ENCODE measurements at regions not wholly inside any gene's neighbourhood (a gene's known extent, or its start where the extent isn't known, plus 50 kb on each side); places are given as distances from the start of the nearest gene placed in this dataset.
A peak's percentile ranks its signal among the peaks of the same experiment; 100 is the strongest.
"Not testable (repeated sequence)": the region's sequence is repeated elsewhere in the genome, so short reads cannot be mapped to it uniquely, and the experiment has no call there.

DNA sequence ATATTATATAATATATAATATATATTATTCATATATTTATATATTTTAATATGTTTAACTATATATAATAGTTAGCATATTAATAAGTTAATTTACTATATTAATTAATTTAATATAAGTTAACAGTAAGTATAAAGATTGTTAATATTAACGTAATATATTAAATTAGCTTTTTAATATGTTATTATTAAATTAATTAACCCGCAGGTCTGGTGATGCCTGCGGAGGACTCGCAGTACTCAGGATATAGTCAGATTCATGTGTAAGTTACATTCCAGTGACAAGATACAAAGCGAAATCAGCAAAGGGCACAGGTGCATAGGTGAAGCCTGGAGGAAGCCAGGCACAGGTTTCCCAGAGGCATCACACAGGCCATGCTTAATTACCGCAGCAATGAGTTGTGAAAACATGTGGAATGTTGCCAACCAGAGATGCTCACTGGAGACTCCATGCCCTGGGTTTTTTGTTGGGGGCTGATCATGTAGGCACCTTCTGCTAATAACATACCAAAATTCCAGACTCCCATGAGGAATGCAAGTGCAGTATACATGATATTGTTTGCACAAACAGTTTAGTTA, 130.4 kb upstream of the MPHOSPH6 start:
- DNase-seq (ENCODE audit: low read depth in 2 of 2): no peak

DNA sequence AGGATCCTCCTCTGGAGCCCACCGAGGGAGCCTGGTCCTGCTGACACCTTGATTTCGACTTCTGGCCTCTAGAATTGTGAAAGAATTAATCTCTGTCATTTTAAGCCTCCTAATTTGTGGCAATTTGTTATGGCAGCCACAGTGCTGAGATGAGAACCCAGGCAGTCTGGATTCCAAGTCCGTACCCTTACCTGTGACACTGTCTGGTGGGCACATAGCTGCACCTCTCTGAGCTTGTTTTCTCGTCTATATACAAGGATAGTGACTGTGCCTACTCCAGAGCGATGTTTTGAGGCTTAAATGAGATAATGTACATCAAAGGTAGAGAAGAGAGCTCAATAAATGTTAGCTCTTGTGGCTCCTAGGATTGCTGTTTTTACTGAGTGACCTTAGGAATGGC, 128.4 kb upstream of the MPHOSPH6 start:
- DNase-seq (ENCODE audit: low read depth in 2 of 2): no peak

DNA sequence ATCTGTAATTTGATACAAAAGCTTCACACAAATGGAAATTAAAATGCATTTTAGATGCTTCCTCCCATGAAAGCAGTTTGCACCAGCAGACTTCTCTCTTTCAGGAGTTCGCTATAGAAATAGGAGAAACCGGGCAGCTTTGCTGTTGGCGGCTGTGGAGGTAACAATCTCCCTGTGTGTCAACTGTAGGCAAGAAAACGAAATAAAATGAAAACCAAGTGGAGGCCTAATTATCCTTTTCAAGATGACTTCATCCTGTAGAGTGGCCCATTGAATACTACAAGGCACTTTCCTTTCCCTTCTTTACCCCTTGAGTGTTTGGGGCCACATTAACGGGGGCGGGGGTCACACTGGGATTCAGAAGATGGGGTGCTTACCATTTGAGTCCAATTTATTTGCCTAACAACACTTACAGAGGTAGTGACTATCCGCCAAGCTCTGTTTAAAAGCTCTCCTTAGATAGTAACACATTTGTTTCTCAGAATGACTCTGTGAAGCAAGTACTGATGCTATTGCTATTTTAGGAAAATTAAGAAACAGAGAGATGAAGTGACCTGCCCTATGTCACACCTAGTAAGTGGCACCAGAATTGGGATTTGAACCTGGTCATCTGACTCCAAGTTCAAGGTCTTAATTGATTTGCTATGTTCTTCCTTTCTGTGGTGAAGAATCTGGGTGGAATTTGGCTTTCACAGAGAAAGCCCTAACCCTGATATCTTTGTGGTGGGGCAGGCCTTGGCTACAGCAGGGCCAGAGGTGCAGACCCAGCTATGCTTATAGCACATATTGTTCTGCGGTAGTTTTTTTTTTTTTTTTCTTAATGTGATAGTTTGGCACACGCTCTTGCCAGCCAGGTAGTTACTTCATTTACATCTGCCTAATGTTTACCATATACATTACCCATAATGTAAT, 125.5 kb upstream of the MPHOSPH6 start:
- DNase-seq (ENCODE audit: low read depth in 2 of 2): no peak

DNA sequence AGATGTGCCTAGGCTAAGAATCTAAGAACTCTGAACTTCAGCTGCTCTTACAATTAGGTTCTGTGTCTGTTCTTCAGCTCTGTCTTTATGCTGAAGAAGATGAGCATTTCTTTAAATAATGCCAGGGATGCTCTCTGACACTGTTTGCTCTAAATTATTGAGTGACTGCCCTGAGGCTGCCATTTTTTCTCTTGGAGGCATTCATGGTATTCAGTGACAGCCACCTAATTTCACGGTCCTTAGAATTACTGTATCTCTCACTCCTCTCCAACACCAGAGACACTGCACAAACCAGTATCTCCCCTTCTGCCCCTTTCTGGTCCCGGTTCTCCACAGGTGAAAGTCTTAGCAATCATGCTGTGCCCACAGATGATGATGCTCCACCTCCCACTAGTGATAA, 123.6 kb upstream of the MPHOSPH6 start:
- DNase-seq (ENCODE audit: low read depth in 2 of 2): no peak

DNA sequence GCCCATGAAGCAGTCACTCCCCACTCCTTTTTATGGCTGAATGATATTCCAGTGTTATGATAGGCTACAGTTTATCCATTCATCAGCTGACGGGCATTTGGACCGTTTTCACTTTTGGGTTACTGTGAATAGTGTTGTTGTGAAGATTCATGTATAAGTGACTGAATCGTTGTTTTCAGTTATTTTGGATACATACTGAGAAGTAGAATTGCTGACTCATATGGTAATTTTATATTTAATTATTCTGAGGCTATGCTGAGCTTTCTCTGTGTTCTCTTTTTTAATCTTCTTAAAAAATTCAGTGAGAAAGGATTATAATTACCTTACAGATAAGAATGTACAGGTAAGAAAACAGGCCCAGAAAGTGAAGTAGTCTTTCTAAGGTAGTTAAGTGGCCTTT, 117.9 kb upstream of the MPHOSPH6 start:
- no peak for DNase-seq (ENCODE audit: low read depth in 2 of 2)

DNA sequence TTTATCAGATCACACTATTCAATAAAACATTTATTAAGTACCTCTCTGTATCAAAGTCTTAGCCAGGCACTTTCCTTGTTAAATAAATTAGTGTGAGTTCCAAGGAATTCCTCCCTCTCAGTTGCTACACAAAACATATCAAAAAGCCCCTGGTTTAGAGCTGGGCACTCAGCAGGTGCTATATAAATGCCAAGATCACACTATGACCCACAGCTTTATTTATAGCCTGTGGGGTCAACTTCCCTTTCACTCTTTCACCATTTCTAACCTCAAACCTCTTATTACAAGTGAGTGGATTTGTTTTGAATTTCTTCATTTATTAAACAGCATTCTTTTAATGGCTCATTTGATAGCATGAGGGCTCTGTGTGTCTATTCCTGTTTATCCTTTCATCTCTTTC, 112.6 kb upstream of the MPHOSPH6 start:
- no peak for DNase-seq (ENCODE audit: low read depth in 2 of 2)

DNA sequence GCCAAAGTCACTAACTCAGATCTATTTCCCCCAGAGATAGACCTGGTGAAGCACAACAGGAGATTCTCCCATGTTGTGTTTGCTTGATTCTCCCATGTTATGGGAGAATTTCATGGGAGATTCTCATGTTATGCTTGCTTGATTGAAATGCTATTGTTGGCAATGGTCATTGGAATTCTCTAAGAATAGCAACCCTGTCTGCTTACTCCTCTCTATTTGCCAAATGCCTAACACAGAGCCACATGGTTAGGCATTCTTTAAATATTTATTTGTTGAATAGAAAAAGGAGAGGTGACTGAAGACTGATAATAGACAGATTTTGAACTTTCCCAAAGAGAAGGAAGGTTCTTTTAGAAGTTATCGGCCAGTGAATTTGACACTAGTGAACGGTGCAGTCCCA, 111.5 kb upstream of the MPHOSPH6 start:
- DNase-seq (ENCODE audit: low read depth in 2 of 2): no peak

DNA sequence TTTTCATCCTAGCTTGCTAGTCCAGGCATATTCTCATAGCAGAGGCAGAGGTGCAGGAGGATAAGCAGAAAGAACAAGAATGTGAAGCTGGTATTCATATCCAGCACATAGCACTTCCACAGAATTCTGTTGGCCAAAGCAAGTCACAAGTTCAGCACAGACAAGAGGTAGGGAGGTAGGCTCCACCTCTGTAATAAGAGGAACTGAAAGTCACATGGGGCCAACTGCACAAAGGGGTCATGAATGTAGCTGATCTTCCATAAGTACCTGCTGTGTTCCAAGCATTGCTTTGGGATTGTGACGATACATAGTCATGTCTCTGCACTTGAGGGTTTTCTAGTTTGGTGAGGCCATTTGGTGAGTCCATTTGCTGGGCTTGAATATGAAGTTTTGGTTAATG, 110.8 kb upstream of the MPHOSPH6 start:
- no peak for DNase-seq (ENCODE audit: low read depth in 2 of 2)

DNA sequence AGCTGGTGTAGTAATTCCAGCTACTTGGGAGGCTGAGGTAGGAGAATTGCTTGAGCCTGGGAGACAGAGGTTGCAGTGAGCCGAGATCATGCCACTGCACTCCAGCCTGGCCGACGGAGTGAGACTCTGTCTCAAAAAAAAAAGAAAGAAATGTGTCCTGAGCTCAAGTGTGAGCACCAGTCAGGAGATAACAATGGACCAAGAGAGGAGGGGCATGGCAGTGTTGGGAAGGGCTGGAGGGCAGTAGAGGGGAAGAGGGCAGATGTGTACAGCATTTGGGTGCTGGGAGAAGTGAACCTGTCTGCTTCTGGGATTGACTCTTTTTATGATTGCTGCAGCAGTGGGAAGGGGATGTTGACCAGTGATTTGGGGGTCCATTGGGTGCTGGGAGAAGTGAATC, 105.3 kb upstream of the MPHOSPH6 start:
- not testable (repeated sequence) for DNase-seq (ENCODE audit: low read depth in 2 of 2)

DNA sequence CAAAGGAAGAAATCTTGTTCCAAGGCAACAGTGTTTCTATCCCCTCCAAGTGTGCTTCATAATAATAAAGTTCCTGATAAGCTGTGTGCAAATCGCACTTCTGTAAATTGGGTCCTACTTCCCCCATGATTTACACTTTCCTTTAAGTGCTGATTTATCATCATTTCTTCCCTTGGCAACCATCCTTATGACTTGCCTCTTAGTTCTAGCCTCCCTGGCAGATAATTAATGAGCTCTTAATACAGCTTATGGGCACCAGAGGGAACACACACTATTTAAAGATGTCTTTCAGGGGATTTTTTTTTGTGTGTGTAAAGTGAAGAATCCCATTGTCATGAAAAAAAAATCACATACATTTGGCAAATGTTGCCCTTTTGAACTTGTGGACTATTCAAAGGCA, 101.6 kb upstream of the MPHOSPH6 start:
- no peak for DNase-seq (ENCODE audit: low read depth in 2 of 2)

DNA sequence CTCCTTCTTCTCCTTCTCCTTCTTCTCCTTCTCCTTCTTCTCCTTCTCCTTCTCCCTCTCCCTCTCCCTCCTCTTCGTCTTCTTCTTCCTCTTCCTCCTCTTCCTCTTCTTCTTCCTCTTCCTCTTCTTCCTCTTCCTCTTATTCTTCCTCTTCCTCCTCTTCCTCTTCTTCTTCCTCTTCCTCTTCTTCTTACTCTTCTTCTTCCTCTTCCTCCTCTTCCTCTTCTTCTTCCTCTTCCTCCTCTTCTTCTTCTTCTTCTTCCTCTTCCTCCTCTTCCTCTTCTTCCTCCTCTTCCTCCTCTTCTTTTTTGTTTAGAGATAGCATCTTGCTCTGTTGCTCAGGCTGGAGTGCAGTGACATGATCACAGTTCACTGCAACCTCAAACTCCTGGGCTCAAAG, 97.7 kb upstream of the MPHOSPH6 start:
- not testable (repeated sequence) for DNase-seq (ENCODE audit: low read depth in 2 of 2)

DNA sequence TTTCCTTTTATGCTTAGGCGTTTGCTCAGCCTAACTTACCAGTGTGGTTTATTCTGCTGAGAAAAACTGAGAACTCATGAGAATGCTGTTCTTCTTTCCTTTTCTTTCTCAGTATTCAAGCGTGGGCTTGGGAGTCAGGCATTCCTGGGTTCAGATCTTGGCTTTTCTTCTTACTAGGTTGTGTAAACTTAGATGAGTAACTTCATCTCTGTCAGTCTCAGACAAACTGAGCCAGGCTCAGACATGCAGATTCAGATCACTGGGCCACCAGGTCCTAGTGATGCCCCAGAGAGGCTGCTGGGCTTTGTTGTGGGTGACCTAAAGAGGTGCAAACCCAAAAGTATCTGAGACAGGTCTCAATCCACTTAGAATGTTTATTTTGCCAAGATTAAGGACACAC, 95.8 kb upstream of the MPHOSPH6 start:
- no peak for DNase-seq (ENCODE audit: low read depth in 2 of 2)

DNA sequence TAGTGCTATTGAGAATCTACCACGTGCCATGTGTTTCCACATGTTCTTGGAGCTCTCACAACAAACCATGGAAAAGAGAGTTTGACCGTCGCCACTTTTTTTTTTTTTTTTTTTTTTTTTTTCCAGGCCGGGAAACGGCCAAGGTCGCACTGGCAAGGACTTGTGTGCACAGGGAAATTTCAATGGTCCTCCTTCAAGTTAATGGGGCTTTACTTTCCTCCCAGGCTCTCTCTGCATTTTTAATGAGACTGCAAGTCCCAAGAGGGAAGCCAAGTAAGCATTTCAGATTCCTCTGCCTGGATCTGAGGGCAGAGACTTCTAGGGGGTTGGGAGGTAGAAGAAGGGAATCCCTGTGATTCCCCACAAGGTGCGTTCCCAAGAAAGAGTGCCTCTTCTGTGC, 94.7 kb upstream of the MPHOSPH6 start:
- no peak for DNase-seq (ENCODE audit: low read depth in 2 of 2)

DNA sequence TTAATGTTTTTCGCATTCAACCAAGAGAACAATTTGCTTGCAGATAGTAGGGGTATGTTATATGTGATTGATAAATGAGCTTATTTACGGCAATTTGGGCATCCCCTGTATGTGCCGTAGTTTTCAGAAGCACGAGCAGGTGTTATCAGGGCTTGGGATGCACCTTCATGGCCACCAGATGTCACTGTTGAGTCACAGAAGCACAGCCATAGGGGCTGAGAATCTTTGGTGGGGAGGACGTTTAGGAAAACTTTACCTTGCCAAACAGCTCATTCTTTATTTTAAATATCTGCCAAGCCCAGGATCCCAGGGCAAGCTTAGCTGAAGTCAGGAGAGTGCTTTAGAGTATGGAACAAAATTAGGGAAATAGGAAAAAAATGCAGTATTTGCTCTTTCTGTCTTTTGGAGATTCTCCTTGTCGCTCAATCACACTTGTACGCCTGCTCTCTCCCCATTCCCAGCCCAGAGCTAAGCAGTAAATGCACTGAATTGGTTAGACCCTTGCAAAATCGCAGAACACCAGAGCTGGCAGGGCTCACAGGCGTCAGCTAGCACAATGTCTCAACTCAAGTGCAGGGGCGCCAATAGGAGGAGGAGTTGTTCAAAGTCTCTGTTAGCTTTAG, 93.6 kb upstream of the MPHOSPH6 start:
- DNase-seq (ENCODE audit: low read depth in 2 of 2): peak; percentile 21 to 23

DNA sequence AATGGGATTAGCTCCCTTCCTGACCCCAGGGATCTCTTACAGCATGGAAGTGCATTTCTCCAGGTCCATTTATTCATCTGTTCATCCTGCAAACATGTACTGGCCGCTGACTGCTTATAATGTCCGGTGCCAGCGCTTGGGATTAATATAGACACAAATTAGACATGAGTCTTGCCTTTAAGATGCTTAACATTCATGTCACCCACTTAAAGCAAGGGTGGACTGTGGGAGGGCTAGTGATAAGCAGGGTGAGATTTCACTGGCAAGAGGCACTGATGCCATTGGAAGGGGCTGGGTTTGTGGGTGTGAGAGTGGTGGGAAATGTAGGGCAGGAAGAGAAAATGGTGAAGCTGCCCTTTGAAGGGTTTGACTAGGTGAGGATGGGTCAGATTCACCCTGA, 92.2 kb upstream of the MPHOSPH6 start:
- no peak for DNase-seq (ENCODE audit: low read depth in 2 of 2)

DNA sequence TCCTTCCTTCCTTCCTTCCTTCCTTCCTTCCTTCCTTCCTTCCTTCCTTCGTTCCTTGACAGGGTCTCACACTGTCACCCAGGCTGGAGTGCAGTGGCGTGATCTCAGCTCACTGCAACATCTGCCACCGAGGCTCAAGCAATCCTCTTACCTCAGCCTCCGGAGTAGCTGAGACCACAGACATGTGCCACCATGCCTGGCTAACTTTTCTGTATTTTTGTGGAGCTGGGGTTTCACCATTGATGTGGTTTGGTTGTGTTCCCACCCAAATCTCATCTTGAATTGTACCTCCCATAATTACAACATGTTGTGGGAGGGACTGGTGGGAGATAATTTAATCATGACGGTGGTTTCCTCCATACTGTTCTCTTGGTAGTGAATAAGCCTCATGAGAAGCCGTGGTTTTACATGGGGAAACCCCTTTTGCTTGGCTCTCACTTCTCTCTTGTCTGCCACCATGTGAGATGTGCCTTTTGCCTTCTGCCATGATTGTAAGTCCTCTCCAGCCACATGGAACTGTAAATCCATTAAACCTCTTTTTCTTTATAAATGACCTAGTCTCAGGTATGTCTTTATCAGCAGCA, 90.3 kb upstream of the MPHOSPH6 start:
- no peak for DNase-seq (ENCODE audit: low read depth in 2 of 2)

DNA sequence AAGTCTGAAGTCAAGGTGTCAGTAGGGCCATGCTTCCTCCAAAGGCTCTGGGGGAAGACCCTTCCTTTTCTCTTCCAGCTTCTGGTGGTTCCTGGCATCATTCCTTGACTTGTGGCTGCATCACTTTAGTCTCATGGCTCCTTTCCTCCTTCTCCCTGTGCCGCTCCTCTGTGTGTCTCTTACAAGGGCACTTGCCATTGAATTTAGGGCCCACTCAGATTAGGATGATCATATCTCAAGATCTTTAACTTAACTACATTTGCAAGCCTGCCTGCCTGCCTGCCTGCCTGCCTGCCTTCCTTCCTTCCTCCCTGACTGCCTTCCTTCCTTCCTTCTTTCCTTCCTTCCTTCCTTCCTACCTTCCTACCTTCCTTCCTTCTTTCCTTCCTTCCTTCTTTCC, 89.7 kb upstream of the MPHOSPH6 start:
- no peak for DNase-seq (ENCODE audit: low read depth in 2 of 2)

DNA sequence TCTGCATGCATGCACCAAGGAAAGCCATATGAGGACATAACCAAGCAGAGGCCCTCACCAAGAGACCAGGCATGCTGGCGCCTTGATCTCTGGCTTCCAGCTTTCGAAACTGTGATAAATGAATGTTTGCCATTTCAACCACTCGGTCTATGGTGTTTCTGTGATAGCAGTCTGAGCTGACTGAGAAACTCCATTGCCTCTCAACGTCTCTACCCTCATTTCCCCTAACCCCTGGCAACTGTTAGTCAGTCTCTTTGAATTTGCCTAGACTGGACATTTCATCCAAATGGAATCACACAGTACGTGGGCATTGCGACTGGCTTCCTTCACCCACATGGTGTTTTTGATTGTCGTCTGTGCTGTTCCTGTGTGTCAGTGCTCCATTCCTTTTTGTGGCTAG, 88.0 kb upstream of the MPHOSPH6 start:
- DNase-seq (ENCODE audit: low read depth in 2 of 2): no peak

DNA sequence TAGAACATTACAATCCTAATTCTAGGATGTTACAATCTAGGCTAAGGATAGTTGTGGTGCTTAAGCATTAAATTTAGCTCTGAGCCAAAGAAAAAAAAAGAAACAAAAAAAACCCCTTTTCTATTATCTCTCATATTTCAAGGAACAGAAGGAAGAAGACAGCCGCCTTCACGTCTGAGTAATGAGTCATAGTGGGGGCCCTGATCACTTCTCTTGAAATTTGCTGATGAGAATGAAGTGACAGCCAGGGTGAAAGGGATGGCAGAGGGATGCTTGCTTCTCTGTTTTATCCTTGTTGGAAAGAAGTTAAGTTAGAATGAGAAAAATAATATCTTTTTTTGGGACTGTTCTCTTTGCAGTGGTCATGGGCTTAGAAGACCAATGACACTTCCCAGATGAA, 82.6 kb upstream of the MPHOSPH6 start:
- DNase-seq (ENCODE audit: low read depth in 2 of 2): no peak

DNA sequence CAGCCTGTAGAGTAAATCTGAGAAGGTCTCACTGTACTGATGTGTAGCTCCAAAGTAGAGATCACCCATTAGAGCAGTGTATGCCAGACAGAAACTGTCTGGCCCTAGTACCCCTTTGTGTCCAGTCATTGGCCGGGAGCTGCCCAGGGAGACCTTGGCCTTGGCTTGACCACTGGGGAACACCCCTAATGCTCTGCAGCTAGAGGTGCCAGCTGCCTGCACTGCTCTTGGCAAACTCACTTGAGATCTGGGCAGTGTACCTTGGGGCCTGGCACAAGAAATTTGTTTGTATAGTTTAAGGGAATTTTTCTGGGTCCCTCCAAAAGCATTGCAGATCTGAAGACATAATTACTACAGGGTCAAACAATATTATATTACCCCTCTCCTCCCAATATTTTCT, 78.7 kb upstream of the MPHOSPH6 start:
- no peak for DNase-seq (ENCODE audit: low read depth in 2 of 2)

DNA sequence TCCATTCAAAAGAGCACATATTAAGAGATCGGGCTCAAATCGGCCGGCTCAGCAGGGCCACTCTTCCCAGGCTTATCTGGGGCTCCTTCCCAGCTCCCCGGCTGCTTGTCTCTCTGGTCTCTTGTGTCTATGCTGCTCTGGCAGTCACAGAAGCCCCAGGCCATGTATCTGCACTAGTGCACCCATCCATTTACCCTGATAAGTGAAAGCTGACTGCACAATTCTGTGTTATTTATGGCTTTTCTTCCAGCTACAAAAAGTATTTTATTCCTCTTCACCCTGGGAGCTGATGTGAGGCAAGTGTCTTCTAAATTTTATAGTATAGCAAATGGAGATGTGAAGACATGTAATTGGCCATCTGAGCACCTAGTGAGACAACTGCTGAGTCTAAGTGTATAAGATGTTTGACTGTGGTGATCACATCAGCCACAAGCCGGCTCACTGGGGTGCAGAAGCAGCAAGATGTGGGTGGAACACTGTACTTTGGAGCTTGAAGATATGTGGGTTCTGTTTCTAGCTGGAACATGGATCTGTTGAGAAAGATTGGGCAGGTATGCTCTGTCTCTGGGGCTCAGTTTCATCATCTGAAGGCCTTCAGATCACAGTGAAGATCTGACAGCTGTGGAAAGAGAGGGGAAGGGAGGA, 78.1 kb upstream of the MPHOSPH6 start:
- DNase-seq (ENCODE audit: low read depth in 2 of 2): no peak

DNA sequence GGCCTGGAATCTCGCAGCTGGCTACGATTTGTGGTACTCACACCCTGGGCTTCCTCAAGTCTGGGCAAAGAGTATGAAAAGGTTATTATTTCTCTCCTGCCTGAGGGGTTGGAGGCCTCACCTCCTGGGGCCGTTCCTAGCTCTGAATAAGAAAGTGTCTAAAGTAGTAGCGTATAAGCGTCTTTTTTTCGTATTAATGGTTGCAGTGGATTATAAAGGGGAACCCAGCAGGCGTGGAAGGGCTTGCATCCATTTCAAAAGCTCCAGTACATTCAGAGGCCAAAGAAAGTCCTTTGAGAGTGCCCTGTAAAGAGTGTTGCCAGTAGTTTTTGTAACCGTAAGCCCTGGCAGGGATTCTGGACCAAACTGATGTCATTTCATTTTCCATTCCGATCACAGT, 72.2 kb upstream of the MPHOSPH6 start:
- DNase-seq (ENCODE audit: low read depth in 2 of 2): no peak
